ENCODE measurements at regions not wholly inside any gene's neighbourhood (a gene's known extent, or its start where the extent isn't known, plus 50 kb on each side); places are given as distances from the start of the nearest gene placed in this dataset.

DNA sequence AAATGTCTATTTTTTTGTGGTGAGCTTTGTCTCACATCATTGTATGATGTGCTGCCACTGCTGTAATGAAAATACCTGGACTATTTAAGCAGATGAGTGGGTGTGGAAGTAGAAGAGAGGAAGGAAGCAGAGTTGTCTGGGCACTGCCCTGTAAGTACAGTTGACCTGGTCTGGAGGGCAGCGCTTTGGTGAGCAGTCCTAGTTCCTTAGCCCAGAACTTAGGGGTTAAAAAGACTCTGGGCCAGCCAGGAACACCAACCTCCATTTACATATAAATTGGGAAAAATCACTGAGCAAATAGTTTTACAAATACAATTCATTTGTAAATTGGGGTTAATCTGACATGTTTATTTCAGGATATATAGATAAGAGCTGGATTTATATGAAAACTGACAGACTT, 347.1 kb upstream of the FAT1 start:
- Histone ChIP-seq H3K9me3 (ENCODE audit: control insufficient read depth in 1 of 2, low read length in 2 of 2) (no peaks in the 10 kb centered on the region), H3K36me3 (ENCODE audit: control insufficient read depth in 1 of 2, insufficient read depth in 2 of 2, low read length in 2 of 2) (no peaks in the 10 kb centered on the region), H3K27me3 (ENCODE audit: control insufficient read depth in 1 of 2, insufficient read depth in 2 of 2, low read length in 2 of 2) (no peaks in the 10 kb centered on the region)

DNA sequence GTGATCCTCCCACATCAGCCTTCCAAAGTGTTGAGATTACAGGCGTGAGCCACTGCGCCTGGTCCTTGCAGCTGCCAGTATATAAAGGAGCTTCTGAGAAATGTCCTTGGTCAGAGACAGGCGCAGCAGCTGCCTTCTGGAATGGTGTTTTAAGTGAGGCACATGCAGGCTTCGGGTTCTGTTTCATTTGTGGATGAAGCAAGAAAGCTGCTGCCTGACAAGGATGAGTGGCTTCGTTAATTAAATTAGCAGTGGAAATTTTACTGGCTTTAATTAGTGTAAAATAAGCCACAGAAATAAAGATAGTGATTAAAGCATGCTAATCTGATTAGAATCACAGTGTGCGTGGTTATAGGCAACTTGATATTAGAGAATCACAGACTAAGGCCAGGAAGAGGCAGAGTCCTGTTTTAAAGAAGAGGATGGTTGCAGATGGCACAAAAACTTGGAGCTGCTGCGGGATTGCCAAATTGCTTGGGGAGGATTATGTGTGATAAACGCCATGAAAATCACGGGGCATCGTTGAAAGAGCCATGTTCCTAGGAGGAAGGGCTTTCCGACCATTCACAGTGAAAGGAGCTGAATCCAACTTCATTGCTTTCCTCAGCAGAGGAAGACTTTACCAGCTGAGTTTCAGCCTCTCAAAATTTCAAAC, 348.4 kb upstream of the FAT1 start:
- no peaks in the 10 kb centered on the region for H3K4me1 ChIP-seq (ENCODE audit: control insufficient read depth in 1 of 2, insufficient read depth in 2 of 2, low read length in 2 of 2)
- H3K36me3 ChIP-seq (ENCODE audit: control insufficient read depth in 1 of 2, insufficient read depth in 2 of 2, low read length in 2 of 2): no peaks in the 10 kb centered on the region
- H3K9me3 ChIP-seq (ENCODE audit: control insufficient read depth in 1 of 2, low read length in 2 of 2): no peaks in the 10 kb centered on the region
- H3K4me3 ChIP-seq (ENCODE audit: low read depth in 1 of 2, low read length in 2 of 2): no peak overlapping the region
- no peak overlapping the region for H3K27ac ChIP-seq (ENCODE audit: low read depth, low read length)
- no peak overlapping the region for H3K9ac ChIP-seq (ENCODE audit: low read depth in 1 of 2, low read length in 2 of 2)
- no peaks in the 10 kb centered on the region for H3K27me3 ChIP-seq (ENCODE audit: control insufficient read depth in 1 of 2, insufficient read depth in 2 of 2, low read length in 2 of 2)

More for the DNA sequence above, 347.1 kb upstream of the FAT1 start:
- no peak overlapping the region for H3K27ac ChIP-seq (ENCODE audit: low read depth, low read length)
- no peak overlapping the region for H3K9ac ChIP-seq (ENCODE audit: low read depth in 1 of 2, low read length in 2 of 2)
- no peak overlapping the region for H3K4me3 ChIP-seq (ENCODE audit: low read depth in 1 of 2, low read length in 2 of 2)
- H3K4me1 ChIP-seq (ENCODE audit: control insufficient read depth in 1 of 2, insufficient read depth in 2 of 2, low read length in 2 of 2): no peaks in the 10 kb centered on the region

DNA sequence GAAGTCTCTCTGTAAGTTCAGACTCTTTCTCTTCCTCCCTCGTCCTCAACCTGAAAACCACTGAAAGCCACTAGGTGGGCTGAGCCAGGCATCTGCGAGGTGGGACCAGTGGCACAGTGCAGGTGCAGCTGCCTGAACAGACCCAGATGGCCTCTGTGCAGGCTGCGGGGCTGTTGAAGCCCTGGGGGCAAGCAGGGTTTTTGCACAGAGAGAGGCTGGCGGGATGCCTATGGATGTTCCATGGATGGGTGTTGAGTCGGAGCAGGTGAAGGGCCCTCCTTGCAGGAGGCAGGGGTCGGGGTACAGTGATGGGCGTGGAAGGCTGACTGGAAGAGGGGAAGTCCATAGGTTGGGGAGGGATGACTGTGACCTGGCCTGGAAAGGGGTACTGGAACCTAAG, 350.2 kb upstream of the FAT1 start:
- no peaks in the 10 kb centered on the region for H3K4me1 ChIP-seq (ENCODE audit: control insufficient read depth in 1 of 2, insufficient read depth in 2 of 2, low read length in 2 of 2)
- no peaks in the 10 kb centered on the region for H3K27me3 ChIP-seq (ENCODE audit: control insufficient read depth in 1 of 2, insufficient read depth in 2 of 2, low read length in 2 of 2)
- H3K36me3 ChIP-seq (ENCODE audit: control insufficient read depth in 1 of 2, insufficient read depth in 2 of 2, low read length in 2 of 2): no peaks in the 10 kb centered on the region
- H3K9ac ChIP-seq (ENCODE audit: low read depth in 1 of 2, low read length in 2 of 2): no peak overlapping the region
- H3K9me3 ChIP-seq (ENCODE audit: control insufficient read depth in 1 of 2, low read length in 2 of 2): no peaks in the 10 kb centered on the region
- H3K27ac ChIP-seq (ENCODE audit: low read depth, low read length): no peak overlapping the region
- H3K4me3 ChIP-seq (ENCODE audit: low read depth in 1 of 2, low read length in 2 of 2): no peak overlapping the region

DNA sequence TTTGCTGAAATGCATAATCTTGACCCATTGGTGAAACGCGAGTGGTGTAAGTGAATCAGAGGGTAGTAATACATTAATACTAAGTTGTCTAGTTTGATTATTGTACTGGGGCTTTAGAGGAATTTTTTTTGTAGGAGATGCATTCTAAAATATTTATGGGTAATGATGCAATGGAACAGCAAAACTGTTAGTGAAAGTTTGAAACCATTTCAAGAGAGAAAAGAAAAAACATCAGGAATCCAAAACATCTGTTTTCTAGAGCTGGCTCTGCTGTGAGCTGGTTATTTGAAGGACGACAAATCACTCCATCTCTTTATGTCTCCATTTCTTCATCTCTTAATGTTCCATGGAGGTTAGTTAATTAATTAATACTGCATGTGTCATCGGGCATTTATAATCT, 351.9 kb upstream of the FAT1 start:
- no peak overlapping the region for H3K27ac ChIP-seq (ENCODE audit: low read depth, low read length)
- H3K27me3 ChIP-seq (ENCODE audit: control insufficient read depth in 1 of 2, insufficient read depth in 2 of 2, low read length in 2 of 2): no peaks in the 10 kb centered on the region
- H3K9me3 ChIP-seq (ENCODE audit: control insufficient read depth in 1 of 2, low read length in 2 of 2): no peaks in the 10 kb centered on the region
- H3K9ac ChIP-seq (ENCODE audit: low read depth in 1 of 2, low read length in 2 of 2): no peak overlapping the region
- no peaks in the 10 kb centered on the region for H3K36me3 ChIP-seq (ENCODE audit: control insufficient read depth in 1 of 2, insufficient read depth in 2 of 2, low read length in 2 of 2)
- H3K4me1 ChIP-seq (ENCODE audit: control insufficient read depth in 1 of 2, insufficient read depth in 2 of 2, low read length in 2 of 2): no peaks in the 10 kb centered on the region
- H3K4me3 ChIP-seq (ENCODE audit: low read depth in 1 of 2, low read length in 2 of 2): no peak overlapping the region

DNA sequence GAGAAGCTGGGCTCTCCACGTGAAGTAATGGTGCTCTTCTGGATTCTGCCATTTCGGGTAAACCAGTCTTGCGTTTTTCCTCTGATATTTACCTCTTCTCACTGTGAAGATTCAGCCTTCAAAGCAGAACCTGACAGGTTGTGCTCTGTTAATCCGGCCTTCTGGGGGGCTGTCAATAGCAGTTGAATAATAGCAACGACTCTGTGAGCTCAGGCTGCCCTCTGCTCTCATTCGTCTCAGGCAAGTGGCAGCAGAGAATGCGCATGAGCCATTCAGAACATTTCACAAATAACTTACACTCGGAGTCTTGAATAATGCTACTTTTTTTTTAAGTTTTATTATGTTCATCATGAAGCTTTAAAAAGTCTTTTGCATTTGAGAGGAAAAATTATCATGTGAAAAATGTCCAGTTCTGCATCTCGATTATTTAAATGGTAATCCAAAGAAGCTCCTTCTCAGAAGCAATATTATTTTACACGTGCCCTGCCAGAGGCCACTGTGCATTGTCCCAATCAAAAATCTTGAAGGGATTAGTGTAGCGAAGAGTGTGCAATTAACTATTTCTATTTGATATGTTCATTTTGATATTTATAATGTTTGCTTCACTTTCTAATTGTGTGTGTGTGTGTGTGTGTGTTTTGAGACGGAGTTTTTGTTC, 354.2 kb upstream of the FAT1 start:
- H3K9me3 ChIP-seq (ENCODE audit: control insufficient read depth in 1 of 2, low read length in 2 of 2): no peaks in the 10 kb centered on the region
- H3K9ac ChIP-seq (ENCODE audit: low read depth in 1 of 2, low read length in 2 of 2): no peak overlapping the region
- no peak overlapping the region for H3K4me3 ChIP-seq (ENCODE audit: low read depth in 1 of 2, low read length in 2 of 2)
- H3K27me3 ChIP-seq (ENCODE audit: control insufficient read depth in 1 of 2, insufficient read depth in 2 of 2, low read length in 2 of 2): no peaks in the 10 kb centered on the region
- H3K27ac ChIP-seq (ENCODE audit: low read depth, low read length): no peak overlapping the region
- H3K36me3 ChIP-seq (ENCODE audit: control insufficient read depth in 1 of 2, insufficient read depth in 2 of 2, low read length in 2 of 2): no peaks in the 10 kb centered on the region
- no peaks in the 10 kb centered on the region for H3K4me1 ChIP-seq (ENCODE audit: control insufficient read depth in 1 of 2, insufficient read depth in 2 of 2, low read length in 2 of 2)

DNA sequence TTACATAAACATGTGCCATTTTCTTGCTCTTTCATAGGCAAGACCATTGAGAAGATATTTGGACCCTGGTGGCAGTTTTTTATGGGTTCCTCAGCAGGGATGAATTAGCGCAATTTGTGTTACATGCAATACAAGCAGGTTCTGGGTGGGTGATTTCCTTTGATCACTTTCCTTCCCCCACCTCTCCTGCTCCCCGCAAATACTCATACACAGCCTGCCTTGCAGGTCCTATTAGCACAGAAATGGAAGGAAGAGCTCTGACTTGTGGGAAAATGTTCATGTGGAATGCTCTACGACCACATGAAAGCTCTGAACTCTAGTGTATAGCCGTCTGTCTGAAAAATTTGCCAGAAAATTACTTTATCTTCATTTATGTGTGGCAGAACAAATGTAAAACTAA, 361.0 kb upstream of the FAT1 start:
- no peaks in the 10 kb centered on the region for H3K9me3 ChIP-seq (ENCODE audit: control insufficient read depth in 1 of 2, low read length in 2 of 2)
- no peak overlapping the region for H3K27ac ChIP-seq (ENCODE audit: low read depth, low read length)
- H3K4me1 ChIP-seq (ENCODE audit: control insufficient read depth in 1 of 2, insufficient read depth in 2 of 2, low read length in 2 of 2): no peaks in the 10 kb centered on the region
- H3K36me3 ChIP-seq (ENCODE audit: control insufficient read depth in 1 of 2, insufficient read depth in 2 of 2, low read length in 2 of 2): no peaks in the 10 kb centered on the region
- no peak overlapping the region for H3K9ac ChIP-seq (ENCODE audit: low read depth in 1 of 2, low read length in 2 of 2)
- no peaks in the 10 kb centered on the region for H3K27me3 ChIP-seq (ENCODE audit: control insufficient read depth in 1 of 2, insufficient read depth in 2 of 2, low read length in 2 of 2)
- no peak overlapping the region for H3K4me3 ChIP-seq (ENCODE audit: low read depth in 1 of 2, low read length in 2 of 2)

DNA sequence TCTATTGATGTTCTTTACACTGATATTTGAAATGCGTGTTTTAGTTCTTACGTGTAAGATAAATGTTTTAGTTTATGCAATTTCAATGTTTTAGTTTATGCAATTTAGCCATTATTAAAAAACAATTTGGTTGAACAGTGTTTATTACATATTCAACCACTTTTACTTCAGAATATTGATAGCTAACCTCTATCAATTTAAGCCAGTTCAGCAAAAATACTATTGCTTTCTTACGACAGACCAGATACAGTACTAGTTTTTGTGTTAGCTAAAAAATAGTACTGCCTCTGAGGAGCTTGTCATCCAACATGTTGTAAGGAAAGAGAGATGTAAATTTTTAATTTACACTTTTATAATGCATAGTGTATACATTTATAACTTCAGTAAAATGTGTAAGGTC, 361.7 kb upstream of the FAT1 start:
- Histone ChIP-seq H3K36me3 (ENCODE audit: control insufficient read depth in 1 of 2, insufficient read depth in 2 of 2, low read length in 2 of 2) (no peaks in the 10 kb centered on the region), H3K4me1 (ENCODE audit: control insufficient read depth in 1 of 2, insufficient read depth in 2 of 2, low read length in 2 of 2) (no peaks in the 10 kb centered on the region), H3K4me3 (ENCODE audit: low read depth in 1 of 2, low read length in 2 of 2) (no peak overlapping the region), H3K9me3 (ENCODE audit: control insufficient read depth in 1 of 2, low read length in 2 of 2) (no peaks in the 10 kb centered on the region), H3K9ac (ENCODE audit: low read depth in 1 of 2, low read length in 2 of 2) (no peak overlapping the region), H3K27me3 (ENCODE audit: control insufficient read depth in 1 of 2, insufficient read depth in 2 of 2, low read length in 2 of 2) (no peaks in the 10 kb centered on the region), H3K27ac (ENCODE audit: low read depth, low read length) (no peak overlapping the region)

DNA sequence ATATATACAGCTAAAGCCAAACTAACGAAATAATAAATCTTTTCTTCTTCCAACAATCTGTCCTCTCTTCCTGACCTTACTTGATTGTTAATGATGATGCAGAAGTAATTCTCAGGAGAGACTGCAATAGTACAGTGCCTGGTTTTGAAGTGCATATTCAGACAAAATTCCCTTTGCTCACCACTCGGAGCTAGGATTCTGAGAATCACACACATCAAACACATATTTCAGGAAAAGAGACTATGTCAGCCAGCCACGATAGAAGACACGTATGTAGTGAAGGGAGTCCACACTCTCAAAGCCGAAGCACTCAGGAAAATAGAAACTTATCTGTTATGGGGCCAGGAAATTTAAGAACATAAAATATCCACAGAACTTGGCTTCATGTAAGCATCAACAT, 362.5 kb upstream of the FAT1 start:
- Histone ChIP-seq H3K9ac (ENCODE audit: low read depth in 1 of 2, low read length in 2 of 2) (no peak overlapping the region), H3K36me3 (ENCODE audit: control insufficient read depth in 1 of 2, insufficient read depth in 2 of 2, low read length in 2 of 2) (no peaks in the 10 kb centered on the region), H3K27me3 (ENCODE audit: control insufficient read depth in 1 of 2, insufficient read depth in 2 of 2, low read length in 2 of 2) (no peaks in the 10 kb centered on the region), H3K4me1 (ENCODE audit: control insufficient read depth in 1 of 2, insufficient read depth in 2 of 2, low read length in 2 of 2) (no peaks in the 10 kb centered on the region), H3K4me3 (ENCODE audit: low read depth in 1 of 2, low read length in 2 of 2) (no peak overlapping the region), H3K27ac (ENCODE audit: low read depth, low read length) (no peak overlapping the region), H3K9me3 (ENCODE audit: control insufficient read depth in 1 of 2, low read length in 2 of 2) (no peaks in the 10 kb centered on the region)

DNA sequence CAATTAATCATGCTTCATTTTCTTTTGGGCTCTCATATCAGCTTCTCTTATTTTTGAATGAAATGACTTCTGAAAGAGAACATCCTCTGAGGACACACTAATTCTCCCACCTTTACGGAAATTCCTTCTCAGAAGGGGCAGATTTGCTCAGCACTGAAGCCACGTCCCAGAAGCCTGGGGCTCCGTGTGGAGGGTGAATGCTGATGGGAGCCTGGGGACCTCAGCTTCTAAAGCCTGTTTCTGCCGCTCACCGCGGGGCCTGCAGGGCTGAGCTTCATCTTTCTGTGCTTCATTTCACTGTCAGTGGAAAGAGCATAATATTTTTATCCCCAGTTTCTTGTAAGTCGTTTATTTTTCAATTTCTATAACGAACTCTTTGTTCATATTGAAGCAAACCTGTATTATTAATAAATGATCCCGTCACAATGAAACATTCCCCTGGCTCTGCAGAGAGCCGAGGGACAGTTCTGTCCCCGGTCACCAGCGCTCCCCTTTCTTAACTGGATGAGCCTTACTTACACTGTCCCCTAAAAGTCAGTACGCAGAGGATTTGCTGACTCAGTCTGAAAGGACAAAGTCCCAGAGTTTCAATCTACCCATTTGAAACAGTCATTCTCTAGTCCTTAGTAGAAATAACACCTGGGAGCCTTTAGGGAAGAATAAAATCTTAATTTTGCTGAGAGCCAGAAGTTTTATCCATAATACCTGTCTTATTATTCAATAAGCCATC, 364.6 kb upstream of the FAT1 start:
- H3K9ac ChIP-seq (ENCODE audit: low read depth in 1 of 2, low read length in 2 of 2): no peak overlapping the region
- H3K9me3 ChIP-seq (ENCODE audit: control insufficient read depth in 1 of 2, low read length in 2 of 2): no peaks in the 10 kb centered on the region
- no peaks in the 10 kb centered on the region for H3K27me3 ChIP-seq (ENCODE audit: control insufficient read depth in 1 of 2, insufficient read depth in 2 of 2, low read length in 2 of 2)
- H3K36me3 ChIP-seq (ENCODE audit: control insufficient read depth in 1 of 2, insufficient read depth in 2 of 2, low read length in 2 of 2): no peaks in the 10 kb centered on the region
- H3K4me3 ChIP-seq (ENCODE audit: low read depth in 1 of 2, low read length in 2 of 2): no peak overlapping the region
- H3K27ac ChIP-seq (ENCODE audit: low read depth, low read length): no peak overlapping the region
- no peaks in the 10 kb centered on the region for H3K4me1 ChIP-seq (ENCODE audit: control insufficient read depth in 1 of 2, insufficient read depth in 2 of 2, low read length in 2 of 2)

DNA sequence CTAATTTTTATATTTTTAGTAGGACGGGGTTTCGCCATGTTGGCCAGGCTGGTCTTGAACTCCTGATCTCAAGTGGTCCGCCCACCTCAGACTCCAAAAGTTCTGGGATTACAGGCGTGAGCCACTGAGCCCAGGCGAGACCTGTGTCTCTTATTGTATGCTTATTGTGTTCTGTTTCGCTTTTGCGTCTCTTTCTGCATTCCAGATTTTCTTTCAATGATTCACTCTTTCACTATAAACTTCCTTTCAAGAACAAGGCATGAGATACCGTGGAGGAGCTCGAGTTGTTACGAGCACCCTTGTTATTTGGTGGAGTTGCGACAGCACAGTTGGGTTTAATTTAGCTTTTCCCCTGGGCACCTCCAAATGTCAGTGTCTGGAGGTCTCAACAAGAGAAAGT, 366.7 kb upstream of the FAT1 start:
- H3K36me3 ChIP-seq (ENCODE audit: control insufficient read depth in 1 of 2, insufficient read depth in 2 of 2, low read length in 2 of 2): no peaks in the 10 kb centered on the region
- H3K4me3 ChIP-seq (ENCODE audit: low read depth in 1 of 2, low read length in 2 of 2): no peak overlapping the region
- H3K9me3 ChIP-seq (ENCODE audit: control insufficient read depth in 1 of 2, low read length in 2 of 2): no peaks in the 10 kb centered on the region
- no peaks in the 10 kb centered on the region for H3K27me3 ChIP-seq (ENCODE audit: control insufficient read depth in 1 of 2, insufficient read depth in 2 of 2, low read length in 2 of 2)
- no peak overlapping the region for H3K9ac ChIP-seq (ENCODE audit: low read depth in 1 of 2, low read length in 2 of 2)
- H3K27ac ChIP-seq (ENCODE audit: low read depth, low read length): no peak overlapping the region
- no peaks in the 10 kb centered on the region for H3K4me1 ChIP-seq (ENCODE audit: control insufficient read depth in 1 of 2, insufficient read depth in 2 of 2, low read length in 2 of 2)

Measured in duodenal mucosa (tissue), 2 donors.